Ishikawa (cell line): ENCODE measurements at regions not wholly inside any gene's neighbourhood (a gene's known extent, or its start where the extent isn't known, plus 50 kb on each side); places are given as distances from the start of the nearest gene placed in this dataset.

Experiments
- EGR1 ChIP-seq: IDR thresholded peaks from 2 replicates; pipeline ENCODE4 v1.6.1; 2012
- YY1 ChIP-seq: IDR thresholded peaks from 2 replicates; pipeline ENCODE4 v1.6.1; 2012; ENCODE audit warnings: low read depth

DNA sequence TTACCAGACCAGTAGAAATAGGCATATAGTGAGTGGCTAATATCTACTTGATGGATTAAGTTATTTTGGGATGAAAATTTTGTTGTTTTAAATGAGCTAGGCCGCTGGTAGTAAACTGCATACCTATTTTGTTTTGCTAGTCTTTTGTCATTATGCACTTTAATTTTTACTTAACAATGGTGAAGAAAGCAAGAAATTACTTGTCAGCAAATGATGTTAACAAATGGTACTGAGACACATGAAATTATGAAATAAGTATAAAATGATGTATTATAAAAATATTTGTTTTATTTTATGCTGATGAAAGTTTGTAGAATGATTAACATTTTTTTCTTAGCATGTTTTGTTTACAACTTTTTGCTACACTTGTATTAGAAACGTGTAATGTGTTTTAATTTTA is 807.7 kb downstream of the TBC1D32 start:
- TF ChIP-seq EGR1 (no peak), YY1 (no peak)
